Kidney (tissue), 13 donors: ENCODE measurements at regions not wholly inside any gene's neighbourhood (a gene's known extent, or its start where the extent isn't known, plus 50 kb on each side); places are given as distances from the start of the nearest gene placed in this dataset.

Source experiments
- DNase-seq, 5 donors: peaks; one replicate each; pipeline ENCODE4 v3.0.0-alpha.2; 2013 to 2020
- FAIRE-seq: peaks from 2 replicates; lab custom pipeline; 2012; peaks lifted over from hg19 to GRCh38; lab: Jason Lieb, UNC
- H3K27ac ChIP-seq, 2 donors: one replicate each; pipeline ENCODE4 v1.7.0; 2013; ENCODE audit warnings: low read depth in 2 of 2, low read length in 2 of 2, inconsistent platforms in 1 of 2
- H3K27me3 ChIP-seq: one replicate; pipeline ENCODE4 v1.7.1; 2013; ENCODE audit warnings: low read length, inconsistent platforms; ENCODE audit not compliant: control insufficient read depth, insufficient read depth
- H3K36me3 ChIP-seq, 3 donors: one replicate each; pipeline versions ENCODE4 v1.7.0 to v1.7.1; 2013; ENCODE audit warnings: low read length in 3 of 3, control low read depth in 1 of 3, inconsistent platforms in 1 of 3; ENCODE audit not compliant: insufficient read depth in 3 of 3, control insufficient read depth in 2 of 3
- H3K4me1 ChIP-seq, 3 donors: one replicate each; pipeline versions ENCODE4 v1.7.0 to v1.7.1; 2013; ENCODE audit warnings: low read length in 3 of 3, inconsistent platforms in 1 of 3, low read depth in 1 of 3; ENCODE audit not compliant: control insufficient read depth in 2 of 3, insufficient read depth in 2 of 3
- H3K4me3 ChIP-seq, 3 donors: one replicate each; pipeline versions ENCODE4 v1.7.0 to v1.8.1; 2013; ENCODE audit warnings: low read length in 3 of 3, control low read depth in 1 of 3, inconsistent platforms in 1 of 3
- H3K9ac ChIP-seq, 3 donors: one replicate each; pipeline versions ENCODE4 v1.7.0 to v1.7.1; 2013; ENCODE audit warnings: low read length in 3 of 3, control low read depth in 1 of 3, inconsistent platforms in 1 of 3
- H3K9me3 ChIP-seq, 3 donors: one replicate each; pipeline versions ENCODE4 v1.7.0 to v1.7.1; 2013; ENCODE audit warnings: low read length in 3 of 3, control low read depth in 1 of 3, inconsistent platforms in 1 of 3; ENCODE audit not compliant: control insufficient read depth in 2 of 3, insufficient read depth in 1 of 3
- CTCF ChIP-seq: IDR thresholded peaks from 3 replicates; pipeline ENCODE4 v1.5.1; 2012; ENCODE audit warnings: mild to moderate bottlenecking, moderate library complexity, borderline replicate concordance; ENCODE audit not compliant: insufficient read depth; ENCODE audit errors: extremely low read depth
- intact Hi-C: fragments of 100-400 bp; cut with DNase I; formaldehyde crosslinking; loops from one replicate; pipeline ENCODE4 v1.11.1; 2022
- donor health status: control.
- donor health status: control.
- donor health status: control.
- donor health status: control.
- donor health status: control.
- donor health status: DM: yes; HTN: yes; CAD: no.
- donor health status: Normal renal cell carcinoma (clear cell type).

DNA sequence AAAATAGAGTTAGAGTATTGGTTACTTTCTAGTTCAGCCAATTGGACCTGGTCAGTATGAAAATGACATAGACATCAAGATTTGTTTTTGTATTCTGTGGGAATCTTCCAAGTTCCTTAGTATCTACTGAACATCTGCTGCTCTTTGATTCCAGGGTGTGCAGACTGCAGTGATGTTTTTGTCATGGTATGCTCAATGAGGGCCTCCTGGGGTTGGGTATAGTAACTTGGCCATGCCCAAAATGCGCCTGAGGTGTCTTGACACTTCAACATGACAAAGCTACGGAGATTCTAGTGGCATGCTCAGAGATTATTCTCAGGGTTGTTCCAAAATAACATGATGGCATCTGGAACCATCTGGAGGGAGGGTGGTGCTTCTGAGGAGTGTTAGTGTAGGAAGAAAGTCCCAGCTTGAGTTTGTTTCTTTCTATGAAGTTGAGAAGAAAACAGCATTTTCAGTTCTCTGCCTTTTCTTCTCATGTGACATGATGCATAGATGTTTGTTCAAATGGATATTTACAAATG is 313.5 kb upstream of the TBL1XR1 start:
- intact Hi-C loops, result no loop called here
- Histone ChIP-seq H3K9ac (no peak overlapping the region), H3K4me1 (peaks cover 7 to 22% (median 10%) of the 10 kb centered on the region in 3 donors), H3K9me3 (no peaks in the 10 kb centered on the region), H3K27ac (no peak overlapping the region), H3K27me3 (no peaks in the 10 kb centered on the region), H3K4me3 (no peak overlapping the region), H3K36me3 (no peaks in the 10 kb centered on the region)
- FAIRE-seq (no peak), DNase-seq (no peak)
- no peak for TF ChIP-seq CTCF

DNA sequence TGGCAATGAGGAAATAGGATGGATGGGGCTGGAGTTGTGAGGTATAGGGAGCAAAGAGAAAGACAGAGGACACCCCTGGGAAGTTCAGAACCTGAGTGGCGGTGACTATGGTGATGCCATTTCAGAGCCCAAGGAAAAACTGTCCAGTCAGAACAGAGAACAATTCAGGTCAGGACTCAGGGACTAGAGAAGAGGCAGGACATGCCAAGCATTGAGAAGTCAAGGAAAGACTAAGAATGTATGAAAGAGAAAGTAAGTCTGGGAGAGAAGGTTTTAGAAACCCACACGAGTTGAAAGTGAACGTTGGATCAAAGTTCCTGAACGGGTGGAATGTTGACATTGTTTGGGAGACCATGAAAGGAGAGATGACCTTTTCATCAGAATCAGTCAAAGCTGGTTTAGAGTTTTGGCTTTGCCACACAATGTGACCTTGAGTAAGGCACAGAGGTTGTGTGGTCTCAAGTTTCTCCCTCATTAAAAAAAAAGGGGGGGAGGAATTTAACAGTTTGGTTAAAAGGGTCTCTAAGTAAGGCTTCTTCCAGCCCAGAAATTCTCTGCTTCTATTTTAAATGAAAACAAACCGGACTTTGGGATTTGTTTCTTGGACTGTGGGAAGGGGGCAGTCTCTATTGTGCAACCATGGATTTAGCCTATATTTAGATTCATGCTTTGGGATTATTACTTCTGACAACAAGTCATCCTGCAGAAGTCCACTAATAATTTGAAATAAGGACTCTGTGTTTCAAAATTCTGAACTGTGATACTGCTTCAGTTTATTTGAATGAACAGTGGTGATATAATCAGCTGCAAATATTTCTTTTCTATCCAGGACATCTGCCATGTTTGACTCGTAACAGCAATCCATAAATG is 315.9 kb upstream of the TBL1XR1 start:
- FAIRE-seq (no peak), DNase-seq (peak in 2 of 5 donors; percentile 62 to 72)
- no peaks in the 10 kb centered on the region for H3K9me3 ChIP-seq
- no peaks in the 10 kb centered on the region for H3K27me3 ChIP-seq
- TF ChIP-seq CTCF, result no peak
- no peaks in the 10 kb centered on the region for H3K36me3 ChIP-seq
- intact Hi-C loops, result no loop called here
- peaks cover 22 to 31% (median 23%) of the 10 kb centered on the region in 3 donors for H3K4me1 ChIP-seq
- no peak overlapping the region for H3K4me3 ChIP-seq
- no peak overlapping the region for H3K9ac ChIP-seq
- H3K27ac ChIP-seq, result no peak overlapping the region

GRCh38 chr3:177513815-177514610 is 316.7 kb upstream of the TBL1XR1 start:
- intact Hi-C loops, result no loop called here
- no peak for TF ChIP-seq CTCF
- no peaks in the 10 kb centered on the region for H3K27me3 ChIP-seq
- DNase-seq, result peak in 1 of 5 donors; percentile 60
- no peaks in the 10 kb centered on the region for H3K9me3 ChIP-seq
- H3K36me3 ChIP-seq, result no peaks in the 10 kb centered on the region
- no peak overlapping the region for H3K4me3 ChIP-seq
- peaks cover 22 to 31% (median 23%) of the 10 kb centered on the region in 3 donors for H3K4me1 ChIP-seq
- H3K9ac ChIP-seq, result no peak overlapping the region
- FAIRE-seq, result no peak
- no peak overlapping the region for H3K27ac ChIP-seq
